Liver (tissue), 8 donors: ENCODE measurements at regions not wholly inside any gene's neighbourhood (a gene's known extent, or its start where the extent isn't known, plus 50 kb on each side); places are given as distances from the start of the nearest gene placed in this dataset.
"Not testable (repeated sequence)": the region's sequence is repeated elsewhere in the genome, so short reads cannot be mapped to it uniquely, and the experiment has no call there.

Experiments used
- DNase-seq: peaks from one replicate; pipeline ENCODE4 v3.0.0-alpha.2; 2017; ENCODE audit warnings: low spot score
- H3K27ac ChIP-seq, 2 donors: one replicate each; pipeline ENCODE4 v1.7.0; 2013; ENCODE audit warnings: inconsistent platforms in 2 of 2, low read length in 2 of 2, control low read depth in 1 of 2, low read depth in 1 of 2, mild to moderate bottlenecking in 1 of 2
- H3K27me3 ChIP-seq, 4 donors: one replicate each; pipeline versions ENCODE4 v1.6.1 to v1.7.0; 2013; ENCODE audit warnings: low read length in 3 of 4, inconsistent platforms in 1 of 4, mild to moderate bottlenecking in 1 of 4, moderate library complexity in 1 of 4; ENCODE audit not compliant: control insufficient read depth in 4 of 4, insufficient read depth in 4 of 4
- H3K36me3 ChIP-seq, 4 donors: one replicate each; pipeline versions ENCODE4 v1.6.1 to v1.7.0; 2013; ENCODE audit warnings: low read length in 3 of 4, mild to moderate bottlenecking in 3 of 4, low read depth in 1 of 4, moderate library complexity in 1 of 4; ENCODE audit not compliant: control insufficient read depth in 4 of 4, insufficient read depth in 3 of 4
- H3K4me1 ChIP-seq, 4 donors: one replicate each; pipeline versions ENCODE4 v1.6.1 to v1.7.0; 2013; ENCODE audit warnings: low read length in 3 of 4, mild to moderate bottlenecking in 3 of 4, moderate library complexity in 1 of 4; ENCODE audit not compliant: control insufficient read depth in 4 of 4, insufficient read depth in 4 of 4
- H3K4me3 ChIP-seq, 3 donors: one replicate each; pipeline versions ENCODE4 v1.6.1 to v1.7.0; 2013; ENCODE audit warnings: low read length in 3 of 3, control low read depth in 1 of 3, low read depth in 1 of 3, mild to moderate bottlenecking in 1 of 3
- H3K9ac ChIP-seq, 2 donors: one replicate each; pipeline ENCODE4 v1.7.0; 2013; ENCODE audit warnings: low read length in 2 of 2, mild to moderate bottlenecking in 2 of 2, moderate library complexity in 2 of 2, control low read depth in 1 of 2, low read depth in 1 of 2
- H3K9me3 ChIP-seq, 4 donors: one replicate each; pipeline versions ENCODE4 v1.6.1 to v1.7.0; 2013; ENCODE audit warnings: low read length in 3 of 4; ENCODE audit not compliant: control insufficient read depth in 4 of 4
- FOXA1 ChIP-seq: IDR thresholded peaks from 2 replicates; pipeline ENCODE4 v1.6.1; 2016; ENCODE audit warnings: antibody characterized with exemption
- FOXA2 ChIP-seq: IDR thresholded peaks from 2 replicates; pipeline ENCODE4 v1.6.1; 2016; ENCODE audit warnings: antibody characterized with exemption
- GABPA ChIP-seq, 2 donors: IDR thresholded peaks in 1 of 2; conservative IDR thresholded peaks in 1 of 2; 2 replicates each; pipeline ENCODE4 v1.6.1; 2016; ENCODE audit warnings: antibody characterized with exemption in 2 of 2, mild to moderate bottlenecking in 1 of 2, moderate library complexity in 1 of 2
- HNF4A ChIP-seq, 2 donors: conservative IDR thresholded peaks; 2 replicates each; pipeline ENCODE4 v1.6.1; 2016; ENCODE audit warnings: antibody characterized with exemption in 2 of 2, mild to moderate bottlenecking in 2 of 2
- HNF4G ChIP-seq: IDR thresholded peaks from 2 replicates; pipeline ENCODE4 v1.6.1; 2016; ENCODE audit warnings: antibody characterized with exemption
- JUND ChIP-seq, 2 donors: IDR thresholded peaks; 2 replicates each; pipeline ENCODE4 v1.6.1; 2016; ENCODE audit warnings: antibody characterized with exemption in 2 of 2
- NR2F2 ChIP-seq: IDR thresholded peaks from 2 replicates; pipeline ENCODE4 v1.6.1; 2016; ENCODE audit warnings: antibody characterized with exemption
- RAD21 ChIP-seq, 2 donors: IDR thresholded peaks; 2 replicates each; pipeline ENCODE4 v1.6.1; 2016; ENCODE audit warnings: antibody characterized with exemption in 2 of 2, mild to moderate bottlenecking in 2 of 2
- RXRA ChIP-seq, 2 donors: IDR thresholded peaks; 2 replicates each; pipeline ENCODE4 v1.6.1; 2017 to 2018; ENCODE audit warnings: antibody characterized with exemption in 2 of 2, mild to moderate bottlenecking in 1 of 2
- TAF1 ChIP-seq: conservative IDR thresholded peaks from 2 replicates; pipeline ENCODE4 v1.6.1; 2016; ENCODE audit warnings: antibody characterized with exemption, mild to moderate bottlenecking
- YY1 ChIP-seq: IDR thresholded peaks from 2 replicates; pipeline ENCODE4 v1.6.1; 2016; ENCODE audit warnings: antibody characterized with exemption, mild to moderate bottlenecking
- WGBS: extraction: QIAGEN DNeasy Blood & Tissue Kit; methylation state at CpG from one replicate; pipeline ENCODE4 v1.1.7; 2013; 5-methylcytosine and 5-hydroxymethylcytosine counted together
- TF ChIP-seq, protein P1 (sequence below): IDR thresholded peaks from 2 replicates; pipeline ENCODE4 v1.6.1; 2016; ENCODE audit warnings: antibody characterized with exemption
- TF ChIP-seq, protein P2 (sequence below): fragments of 150-350 bp; IDR thresholded peaks from 2 replicates; pipeline ENCODE4 v1.5.1; 2017; ENCODE audit warnings: improper control_type of control experiment, low read depth, low read length; ENCODE audit not compliant: missing input control
- TF ChIP-seq, protein P3 (sequence below): IDR thresholded peaks from 2 replicates; pipeline ENCODE4 v1.6.1; 2016; ENCODE audit warnings: antibody characterized with exemption, mild to moderate bottlenecking
- TF ChIP-seq, protein P4 (sequence below): IDR thresholded peaks from 2 replicates; pipeline ENCODE4 v1.6.1; 2016; ENCODE audit warnings: antibody characterized with exemption
- donor health status: healthy.
- donor health status: healthy.
- donor health status: healthy.
- donor health status: healthy.
- donor health status: healthy.

DNA sequence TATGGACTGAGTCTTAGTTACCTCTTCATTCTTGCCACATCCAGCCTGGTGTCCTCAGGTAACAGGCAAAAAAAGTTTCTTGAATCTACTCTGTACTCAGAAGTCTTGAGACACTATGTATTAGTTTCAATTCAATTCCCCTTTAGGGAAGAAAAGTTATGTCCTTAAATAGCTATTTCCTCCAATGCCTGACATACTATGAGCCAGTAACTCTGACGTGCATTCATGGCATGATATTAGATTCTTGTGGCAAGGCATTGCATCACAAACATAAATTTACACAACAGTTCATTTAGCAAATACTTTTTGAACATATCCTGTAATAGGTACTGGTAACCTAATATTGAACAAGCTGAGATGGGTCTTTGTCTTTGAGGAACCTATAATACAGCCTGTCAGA, 109.3 kb upstream of the FOXB1 start:
- no peak for TF ChIP-seq GABPA (IDR thresholded peaks at IDR 0.05 in 1 of 2, conservative IDR thresholded peaks at IDR 0.05 in 1 of 2)
- TF ChIP-seq RXRA (IDR thresholded peaks at IDR 0.05), result no peak
- no peak for TF ChIP-seq JUND (IDR thresholded peaks at IDR 0.05)
- TF ChIP-seq YY1, result no peak
- no peak for TF ChIP-seq HNF4G
- TF ChIP-seq NR2F2, result no peak
- TF ChIP-seq, protein P1, sequence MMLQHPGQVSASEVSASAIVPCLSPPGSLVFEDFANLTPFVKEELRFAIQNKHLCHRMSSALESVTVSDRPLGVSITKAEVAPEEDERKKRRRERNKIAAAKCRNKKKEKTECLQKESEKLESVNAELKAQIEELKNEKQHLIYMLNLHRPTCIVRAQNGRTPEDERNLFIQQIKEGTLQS, result no peak
- TF ChIP-seq RAD21 (IDR thresholded peaks at IDR 0.05), result no peak
- no peak for TF ChIP-seq HNF4A (conservative IDR thresholded peaks at IDR 0.05)
- TF ChIP-seq, protein P2, sequence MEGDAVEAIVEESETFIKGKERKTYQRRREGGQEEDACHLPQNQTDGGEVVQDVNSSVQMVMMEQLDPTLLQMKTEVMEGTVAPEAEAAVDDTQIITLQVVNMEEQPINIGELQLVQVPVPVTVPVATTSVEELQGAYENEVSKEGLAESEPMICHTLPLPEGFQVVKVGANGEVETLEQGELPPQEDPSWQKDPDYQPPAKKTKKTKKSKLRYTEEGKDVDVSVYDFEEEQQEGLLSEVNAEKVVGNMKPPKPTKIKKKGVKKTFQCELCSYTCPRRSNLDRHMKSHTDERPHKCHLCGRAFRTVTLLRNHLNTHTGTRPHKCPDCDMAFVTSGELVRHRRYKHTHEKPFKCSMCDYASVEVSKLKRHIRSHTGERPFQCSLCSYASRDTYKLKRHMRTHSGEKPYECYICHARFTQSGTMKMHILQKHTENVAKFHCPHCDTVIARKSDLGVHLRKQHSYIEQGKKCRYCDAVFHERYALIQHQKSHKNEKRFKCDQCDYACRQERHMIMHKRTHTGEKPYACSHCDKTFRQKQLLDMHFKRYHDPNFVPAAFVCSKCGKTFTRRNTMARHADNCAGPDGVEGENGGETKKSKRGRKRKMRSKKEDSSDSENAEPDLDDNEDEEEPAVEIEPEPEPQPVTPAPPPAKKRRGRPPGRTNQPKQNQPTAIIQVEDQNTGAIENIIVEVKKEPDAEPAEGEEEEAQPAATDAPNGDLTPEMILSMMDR, result no peak
- TF ChIP-seq, protein P3, sequence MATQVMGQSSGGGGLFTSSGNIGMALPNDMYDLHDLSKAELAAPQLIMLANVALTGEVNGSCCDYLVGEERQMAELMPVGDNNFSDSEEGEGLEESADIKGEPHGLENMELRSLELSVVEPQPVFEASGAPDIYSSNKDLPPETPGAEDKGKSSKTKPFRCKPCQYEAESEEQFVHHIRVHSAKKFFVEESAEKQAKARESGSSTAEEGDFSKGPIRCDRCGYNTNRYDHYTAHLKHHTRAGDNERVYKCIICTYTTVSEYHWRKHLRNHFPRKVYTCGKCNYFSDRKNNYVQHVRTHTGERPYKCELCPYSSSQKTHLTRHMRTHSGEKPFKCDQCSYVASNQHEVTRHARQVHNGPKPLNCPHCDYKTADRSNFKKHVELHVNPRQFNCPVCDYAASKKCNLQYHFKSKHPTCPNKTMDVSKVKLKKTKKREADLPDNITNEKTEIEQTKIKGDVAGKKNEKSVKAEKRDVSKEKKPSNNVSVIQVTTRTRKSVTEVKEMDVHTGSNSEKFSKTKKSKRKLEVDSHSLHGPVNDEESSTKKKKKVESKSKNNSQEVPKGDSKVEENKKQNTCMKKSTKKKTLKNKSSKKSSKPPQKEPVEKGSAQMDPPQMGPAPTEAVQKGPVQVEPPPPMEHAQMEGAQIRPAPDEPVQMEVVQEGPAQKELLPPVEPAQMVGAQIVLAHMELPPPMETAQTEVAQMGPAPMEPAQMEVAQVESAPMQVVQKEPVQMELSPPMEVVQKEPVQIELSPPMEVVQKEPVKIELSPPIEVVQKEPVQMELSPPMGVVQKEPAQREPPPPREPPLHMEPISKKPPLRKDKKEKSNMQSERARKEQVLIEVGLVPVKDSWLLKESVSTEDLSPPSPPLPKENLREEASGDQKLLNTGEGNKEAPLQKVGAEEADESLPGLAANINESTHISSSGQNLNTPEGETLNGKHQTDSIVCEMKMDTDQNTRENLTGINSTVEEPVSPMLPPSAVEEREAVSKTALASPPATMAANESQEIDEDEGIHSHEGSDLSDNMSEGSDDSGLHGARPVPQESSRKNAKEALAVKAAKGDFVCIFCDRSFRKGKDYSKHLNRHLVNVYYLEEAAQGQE, result no peak
- TF ChIP-seq, protein P4, sequence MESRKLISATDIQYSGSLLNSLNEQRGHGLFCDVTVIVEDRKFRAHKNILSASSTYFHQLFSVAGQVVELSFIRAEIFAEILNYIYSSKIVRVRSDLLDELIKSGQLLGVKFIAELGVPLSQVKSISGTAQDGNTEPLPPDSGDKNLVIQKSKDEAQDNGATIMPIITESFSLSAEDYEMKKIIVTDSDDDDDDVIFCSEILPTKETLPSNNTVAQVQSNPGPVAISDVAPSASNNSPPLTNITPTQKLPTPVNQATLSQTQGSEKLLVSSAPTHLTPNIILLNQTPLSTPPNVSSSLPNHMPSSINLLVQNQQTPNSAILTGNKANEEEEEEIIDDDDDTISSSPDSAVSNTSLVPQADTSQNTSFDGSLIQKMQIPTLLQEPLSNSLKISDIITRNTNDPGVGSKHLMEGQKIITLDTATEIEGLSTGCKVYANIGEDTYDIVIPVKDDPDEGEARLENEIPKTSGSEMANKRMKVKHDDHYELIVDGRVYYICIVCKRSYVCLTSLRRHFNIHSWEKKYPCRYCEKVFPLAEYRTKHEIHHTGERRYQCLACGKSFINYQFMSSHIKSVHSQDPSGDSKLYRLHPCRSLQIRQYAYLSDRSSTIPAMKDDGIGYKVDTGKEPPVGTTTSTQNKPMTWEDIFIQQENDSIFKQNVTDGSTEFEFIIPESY, result no peak
- TF ChIP-seq TAF1, result no peak
- TF ChIP-seq FOXA1, result no peak
- no peak for TF ChIP-seq FOXA2
- Histone ChIP-seq H3K36me3 (no peaks in the 10 kb centered on the region), H3K27me3 (no peaks in the 10 kb centered on the region), H3K27ac (no peak overlapping the region), H3K4me1 (no peaks in the 10 kb centered on the region), H3K9me3 (peaks cover 0 to 3% (median 0%) of the 10 kb centered on the region in 4 donors), H3K9ac (no peak overlapping the region), H3K4me3 (no peak overlapping the region)
- no peak for DNase-seq
- 54% methylated on average over 1 of the region's 1 CpG for WGBS

DNA sequence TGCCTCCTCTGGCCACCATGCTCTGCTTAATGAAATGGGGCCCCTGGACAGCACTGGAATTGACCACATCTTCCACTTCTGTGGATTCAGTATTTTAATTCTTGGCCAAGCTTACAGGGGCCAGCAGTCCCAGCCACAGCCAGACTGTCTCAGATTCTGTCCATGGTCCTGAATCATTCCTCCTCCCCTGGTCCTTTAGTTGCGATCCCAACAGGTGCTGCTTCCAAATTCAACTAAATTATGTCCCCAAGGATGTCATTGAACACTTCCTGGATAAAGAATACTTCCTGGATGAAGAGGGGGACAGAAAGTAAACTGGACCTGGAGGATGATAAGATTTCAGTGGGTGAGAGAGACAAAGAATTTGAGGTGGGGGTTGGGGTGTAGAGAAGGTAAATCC, 111.1 kb upstream of the FOXB1 start:
- Histone ChIP-seq H3K4me1 (no peaks in the 10 kb centered on the region), H3K27me3 (peaks cover 0 to 2% (median 0%) of the 10 kb centered on the region in 4 donors), H3K9ac (no peak overlapping the region), H3K36me3 (no peaks in the 10 kb centered on the region), H3K9me3 (peaks cover 0 to 5% (median 2%) of the 10 kb centered on the region in 4 donors), H3K27ac (no peak overlapping the region), H3K4me3 (no peak overlapping the region)
- no peak for DNase-seq
- 41% methylated on average over 1 of the region's 1 CpG for WGBS
- TF ChIP-seq RAD21 (IDR thresholded peaks at IDR 0.05), result no peak
- TF ChIP-seq, protein P3, result peak; percentile 98

DNA sequence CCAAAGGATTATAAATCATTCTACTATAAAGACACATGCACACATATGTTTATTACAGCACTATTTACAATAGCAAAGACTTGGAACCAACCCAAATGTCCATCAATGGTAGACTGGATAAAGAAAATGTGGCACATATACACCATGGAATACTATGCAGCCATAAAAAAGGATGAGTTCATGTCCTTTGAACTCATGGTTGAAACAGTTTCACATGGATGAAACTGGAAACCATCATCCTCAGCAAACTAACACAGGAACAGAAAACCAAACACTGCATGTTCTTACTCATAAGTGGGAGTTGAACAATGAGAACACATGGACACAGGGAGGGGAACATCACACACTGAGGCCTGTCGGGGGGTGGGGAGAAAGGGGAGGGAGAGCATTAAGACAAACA, 116.2 kb upstream of the FOXB1 start:
- 74% methylated on average over 1 of the region's 1 CpG for WGBS
- H3K9ac ChIP-seq, DNase-seq: not testable (repeated sequence)

More for the DNA sequence above, 116.2 kb upstream of the FOXB1 start:
- H3K36me3 ChIP-seq, H3K27me3 ChIP-seq, H3K27ac ChIP-seq, H3K9me3 ChIP-seq, H3K4me3 ChIP-seq, H3K4me1 ChIP-seq: not testable (repeated sequence)
